NAMALWA (cell line): ENCODE measurements at regions not wholly inside any gene's neighbourhood (a gene's known extent, or its start where the extent isn't known, plus 50 kb on each side); places are given as distances from the start of the nearest gene placed in this dataset.
"Not testable (repeated sequence)": the region's sequence is repeated elsewhere in the genome, so short reads cannot be mapped to it uniquely, and the experiment has no call there.

Experiments used
- DNase-seq: peaks from one replicate; pipeline ENCODE4 v3.0.0-alpha.2; 2015; ENCODE audit warnings: low spot score

DNA sequence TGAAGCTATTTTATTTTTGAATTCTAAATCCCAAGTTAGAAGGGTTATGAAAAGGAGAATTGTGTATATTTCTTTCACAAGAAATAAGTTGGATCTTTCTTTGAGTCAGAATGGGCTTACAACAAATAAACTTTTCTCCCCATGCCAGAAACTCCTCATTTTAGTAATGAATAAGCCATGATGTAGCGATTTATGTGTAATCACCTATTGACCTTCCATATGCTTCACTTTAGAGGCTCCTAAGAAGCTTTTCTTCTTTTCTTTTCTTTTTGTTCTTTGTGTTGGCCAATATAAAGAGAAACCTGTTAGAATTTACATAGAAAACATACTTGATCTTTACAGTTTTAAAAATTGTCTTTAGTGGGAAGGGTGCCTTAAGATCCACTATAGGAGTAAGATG is 370.2 kb downstream of the UTRN start:
- no peak for DNase-seq

DNA sequence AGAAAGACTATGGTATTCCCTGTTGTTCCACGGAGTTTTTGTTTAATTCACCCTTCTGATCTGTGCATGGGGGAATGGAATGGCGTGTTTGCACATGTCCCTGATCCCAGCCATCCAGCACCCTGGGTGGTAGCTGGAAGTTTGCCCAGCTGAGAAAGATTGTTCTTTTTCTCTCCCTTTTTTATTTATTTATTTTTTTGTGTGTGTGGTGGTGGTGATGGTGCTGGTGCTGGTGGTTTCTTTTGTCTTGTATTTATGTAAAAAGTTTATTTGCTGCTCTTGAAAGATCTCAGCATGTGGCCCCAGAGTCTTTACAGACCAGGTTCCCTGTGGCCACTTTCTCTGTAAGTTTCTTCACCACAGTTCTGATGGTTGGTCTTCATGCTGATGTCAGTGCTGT is 372.6 kb downstream of the UTRN start:
- no peak for DNase-seq

DNA sequence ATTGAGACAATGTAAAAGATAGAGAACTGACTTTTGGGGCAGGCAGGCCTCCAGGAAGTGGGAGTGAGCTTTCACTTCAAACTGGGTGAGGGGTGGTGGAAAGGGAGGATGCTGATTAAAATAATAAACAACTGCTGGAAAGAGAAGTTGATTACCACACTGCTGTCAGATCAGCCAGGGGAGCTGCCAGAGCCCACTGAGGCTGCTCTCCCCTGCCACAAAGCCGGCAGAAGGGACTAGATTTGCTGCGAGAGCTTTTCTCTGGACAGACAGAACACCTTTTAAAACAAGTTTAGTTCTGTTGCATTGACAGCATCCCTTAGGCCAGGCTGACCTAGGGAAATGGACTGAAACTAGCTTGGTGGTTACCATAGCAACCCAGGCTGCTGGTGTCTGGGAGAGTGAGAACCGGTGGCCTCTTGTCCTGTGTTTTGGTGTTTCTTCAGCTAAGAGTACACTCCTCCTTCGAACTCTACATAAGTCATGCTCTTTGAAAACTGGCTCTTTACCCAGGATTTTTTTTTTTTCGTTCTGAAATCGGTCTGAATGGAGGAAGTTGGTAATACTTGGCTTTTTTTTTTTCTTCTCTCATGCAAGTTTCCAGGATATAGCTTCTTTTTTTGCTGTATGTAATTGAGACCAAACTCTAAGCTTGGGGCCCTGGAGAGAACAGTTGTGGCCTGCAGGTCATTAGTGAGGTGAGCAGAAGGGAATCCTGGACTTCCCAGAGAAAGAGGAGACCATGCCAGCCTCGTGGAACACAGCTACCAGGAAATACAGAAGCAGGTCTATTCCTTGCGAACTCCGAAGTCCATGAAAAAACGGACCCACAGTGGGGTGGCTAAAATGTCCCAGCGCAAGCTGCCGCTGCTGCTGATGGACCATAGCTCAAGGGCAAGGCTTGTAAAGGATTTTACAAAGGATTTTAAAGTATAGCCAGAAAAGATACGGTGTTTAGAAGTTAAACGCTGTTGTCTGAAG is 374.4 kb downstream of the UTRN start:
- DNase-seq: no peak

DNA sequence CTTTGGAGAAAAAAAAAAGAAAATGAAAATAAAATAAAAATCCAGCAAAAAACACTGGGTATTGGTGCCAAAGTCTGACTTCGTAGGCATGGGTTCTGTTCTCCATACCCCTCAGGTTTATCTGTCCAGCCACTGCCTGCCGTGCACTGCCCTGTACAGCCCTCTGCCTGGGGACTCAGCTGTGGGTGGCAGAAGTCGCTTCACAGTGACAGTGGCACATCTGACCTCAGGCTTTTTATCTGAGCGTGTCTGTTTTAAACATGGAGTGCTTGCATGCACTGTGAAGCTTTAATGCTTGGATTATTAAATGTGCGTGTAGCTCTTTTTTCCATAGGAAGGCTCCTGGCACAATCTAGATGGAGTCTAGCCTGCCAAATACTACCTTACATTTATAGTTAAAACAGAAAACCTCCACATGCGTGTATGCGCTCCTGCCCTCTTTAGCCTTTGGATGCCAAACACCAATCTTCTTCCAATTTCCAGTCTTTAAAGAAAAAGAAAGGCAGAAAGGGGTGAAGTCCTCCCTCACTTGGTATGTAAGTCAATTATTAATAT is 375.5 kb downstream of the UTRN start:
- no peak for DNase-seq

DNA sequence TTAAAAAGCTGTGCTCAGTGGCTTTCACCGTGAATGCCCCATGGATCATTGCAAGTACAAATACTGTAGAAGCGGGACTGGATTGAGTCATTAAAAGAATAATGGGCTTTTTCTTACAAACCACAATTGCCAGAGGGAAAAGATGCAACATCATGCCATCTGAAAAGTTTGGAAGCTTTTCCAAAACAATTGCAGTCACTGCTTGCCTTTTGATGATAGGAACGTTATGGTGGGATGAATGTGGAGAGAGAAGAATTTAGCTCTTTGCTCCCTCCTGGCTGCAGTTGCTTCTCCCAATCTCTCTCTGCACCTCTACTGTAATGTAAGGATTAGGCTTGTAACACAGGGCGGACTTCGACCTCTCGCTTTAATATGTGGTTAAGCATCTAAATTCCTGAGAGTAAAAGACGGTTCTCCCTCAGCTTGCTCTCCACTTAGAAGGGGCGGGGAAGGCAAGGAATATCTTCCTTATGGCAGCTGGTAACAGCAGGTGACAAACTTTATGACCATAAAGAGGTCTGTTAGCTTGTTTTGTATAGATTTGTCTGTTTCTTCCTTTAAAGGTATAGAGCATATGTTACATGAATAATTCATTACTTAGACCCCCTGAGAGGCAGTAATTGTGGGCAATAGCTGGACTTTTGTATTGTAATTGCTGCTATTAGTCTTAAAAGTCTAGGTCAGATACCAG is 376.1 kb downstream of the UTRN start:
- DNase-seq: no peak

DNA sequence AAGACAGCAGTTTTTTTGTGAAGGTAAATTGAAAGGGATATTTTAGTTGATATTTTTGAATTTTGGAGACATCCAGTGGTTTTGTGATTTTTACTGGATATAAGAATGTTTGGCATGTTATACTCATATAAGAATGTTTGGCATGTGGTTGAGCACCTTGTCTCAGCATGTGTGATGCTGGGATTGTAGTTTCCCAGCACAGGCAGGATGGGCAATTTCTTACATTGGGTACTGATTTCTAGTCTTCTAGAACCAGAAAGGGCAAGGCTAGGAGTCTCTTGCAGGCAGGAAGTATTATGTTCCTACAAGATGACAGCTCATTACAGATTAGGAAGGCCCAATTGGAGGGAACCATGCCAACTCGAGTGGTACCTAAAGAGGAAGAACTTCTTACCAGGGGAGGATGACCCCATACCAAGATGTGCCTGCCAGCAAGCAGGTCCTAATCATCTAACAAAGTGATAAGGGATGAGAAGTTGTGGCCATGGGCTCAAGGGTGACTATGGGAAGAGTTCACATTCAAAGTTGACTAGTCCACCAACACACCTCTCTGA is 377.8 kb downstream of the UTRN start:
- no peak for DNase-seq

DNA sequence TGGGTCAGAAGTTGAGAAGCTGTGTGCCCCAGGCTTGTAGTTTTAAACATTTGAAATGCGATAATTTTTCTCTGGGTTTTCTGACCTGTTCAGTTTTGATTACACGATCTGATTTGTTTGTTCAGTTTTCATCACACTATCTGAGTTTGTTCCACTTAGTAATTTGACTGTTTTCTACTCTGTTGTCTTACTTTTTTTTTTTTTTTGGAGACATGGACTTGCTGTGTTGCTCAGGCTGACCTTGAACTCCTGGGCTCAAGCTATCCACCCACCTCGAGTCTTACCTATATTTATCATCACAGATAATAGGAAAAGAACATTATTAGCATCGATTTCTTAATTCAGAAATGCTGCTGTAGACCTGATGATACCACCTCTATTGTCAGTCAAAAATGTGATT is 379.1 kb downstream of the UTRN start:
- no peak for DNase-seq

DNA sequence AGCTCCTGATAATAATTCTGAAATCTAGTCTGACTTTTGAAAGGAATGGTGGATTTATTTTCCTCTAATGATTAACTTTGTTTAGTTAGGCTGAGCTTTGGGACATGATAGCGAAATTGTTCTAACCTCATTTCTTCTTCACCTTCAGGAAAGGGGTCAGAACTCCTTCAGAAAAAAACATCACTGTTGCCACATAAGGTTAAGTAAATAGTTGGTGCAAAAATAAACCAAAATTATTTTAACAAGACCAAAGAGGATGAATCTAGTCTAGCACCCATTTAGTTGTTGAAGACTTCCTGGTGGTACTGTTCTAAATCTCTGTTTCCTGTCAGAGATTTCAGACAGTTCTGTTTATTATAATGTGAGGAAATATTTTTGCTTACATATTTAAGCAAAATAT is 379.8 kb downstream of the UTRN start:
- no peak for DNase-seq

DNA sequence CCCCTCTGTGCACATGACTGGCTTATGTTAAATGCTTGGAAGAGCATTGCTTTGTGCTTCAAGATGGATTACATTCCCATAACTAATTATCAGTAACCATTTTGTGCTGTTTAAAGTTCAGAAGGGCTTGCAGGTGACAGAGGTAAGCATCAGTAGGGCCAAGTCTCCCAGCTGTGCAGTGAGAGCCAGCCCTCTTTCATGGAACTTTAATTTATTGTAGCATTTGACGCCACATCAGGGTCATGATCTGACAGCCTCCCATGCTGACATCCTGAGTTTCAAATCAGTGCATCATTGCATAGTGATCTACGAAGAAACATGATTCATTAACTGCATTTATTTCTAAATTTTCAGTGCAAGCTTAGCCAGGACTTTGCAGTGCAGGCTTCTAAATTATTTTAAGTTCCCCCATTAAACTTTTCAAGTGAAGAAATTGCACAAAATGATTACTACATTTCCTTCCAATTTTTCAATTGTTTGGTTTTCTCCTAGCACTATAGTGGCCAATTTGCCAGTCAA is 380.9 kb downstream of the UTRN start:
- DNase-seq: no peak

DNA sequence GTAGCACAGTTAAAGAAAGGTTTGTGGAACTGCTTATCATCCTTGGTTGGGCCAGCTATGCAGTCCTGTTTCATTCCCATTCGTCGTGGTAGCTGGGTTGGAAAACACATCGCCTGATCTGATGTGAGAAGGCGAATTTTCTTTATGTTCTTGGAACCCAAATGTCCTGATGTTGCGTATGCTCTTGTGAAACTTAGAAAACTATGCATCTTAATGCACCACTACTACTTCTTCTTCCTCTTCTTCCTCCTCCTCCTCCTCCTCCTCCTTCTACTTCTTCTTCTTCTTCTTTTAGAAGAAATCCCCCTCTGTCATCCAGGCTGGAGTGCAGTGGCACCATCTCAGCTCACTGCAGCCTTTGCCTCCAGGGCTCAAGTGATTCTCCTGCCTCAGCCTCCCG is 381.6 kb downstream of the UTRN start:
- no peak for DNase-seq

DNA sequence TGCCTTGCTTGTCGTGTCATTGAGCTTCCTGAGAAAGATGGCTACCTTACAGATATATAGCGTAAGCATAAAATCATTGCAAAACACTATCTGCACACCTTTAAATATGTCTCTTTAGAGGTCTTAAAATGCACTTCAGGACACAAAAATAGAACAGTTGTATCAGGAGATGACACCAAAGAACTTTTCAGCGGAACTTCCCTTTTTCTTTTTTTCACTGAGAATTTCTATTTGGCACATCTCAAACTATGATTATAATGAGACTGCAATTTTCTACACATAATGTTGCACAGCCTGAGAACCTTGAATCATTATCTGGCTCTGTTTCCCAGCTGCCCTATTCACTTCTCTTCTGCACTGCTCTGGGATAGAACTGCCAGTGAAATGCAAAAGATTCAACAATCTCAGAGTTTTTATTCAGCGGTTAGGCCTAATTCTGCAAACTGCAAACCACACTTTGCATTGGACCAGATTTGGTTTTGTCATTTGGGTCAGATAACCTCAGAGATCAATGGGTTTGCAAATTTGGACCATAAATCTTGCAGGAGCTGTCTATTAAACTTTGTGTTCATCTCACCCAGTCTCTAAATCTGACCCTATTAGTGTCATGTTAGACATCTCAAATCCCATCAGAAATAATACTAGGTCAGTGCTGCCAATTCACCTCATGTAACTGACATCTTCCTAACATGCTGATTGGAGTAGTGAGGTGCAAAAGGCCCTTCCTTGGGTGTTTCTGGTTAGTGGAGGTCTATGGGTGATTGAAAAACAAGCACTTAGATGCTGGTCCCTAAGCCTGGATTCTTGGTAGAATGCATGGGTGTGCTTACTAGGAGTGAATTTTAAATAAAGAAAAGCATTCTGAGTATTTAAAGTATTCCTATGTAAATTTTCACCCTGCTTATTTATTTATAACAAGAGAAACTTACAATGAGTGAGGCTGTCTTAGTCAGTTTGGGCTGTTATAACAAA is 382.7 kb downstream of the UTRN start:
- DNase-seq: no peak

DNA sequence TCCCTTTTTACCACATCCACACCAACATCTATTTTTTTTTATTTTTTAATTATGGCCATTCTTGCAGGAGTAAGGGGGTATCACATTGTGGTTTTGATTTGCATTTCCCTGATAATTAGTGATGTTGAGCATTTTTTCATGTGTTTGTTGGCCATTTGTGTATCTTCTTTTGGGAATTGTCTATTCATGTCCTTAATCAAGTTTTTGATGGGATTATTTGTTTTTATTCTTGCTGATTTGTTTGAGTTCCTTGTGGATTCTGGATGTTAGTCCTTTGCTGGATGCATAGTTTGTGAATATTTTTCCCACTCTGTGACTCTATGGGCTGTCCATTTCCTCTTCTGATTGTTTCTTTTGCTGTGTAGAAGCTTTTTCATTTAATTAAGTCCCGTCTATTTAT is 385.1 kb downstream of the UTRN start:
- DNase-seq: not testable (repeated sequence)

DNA sequence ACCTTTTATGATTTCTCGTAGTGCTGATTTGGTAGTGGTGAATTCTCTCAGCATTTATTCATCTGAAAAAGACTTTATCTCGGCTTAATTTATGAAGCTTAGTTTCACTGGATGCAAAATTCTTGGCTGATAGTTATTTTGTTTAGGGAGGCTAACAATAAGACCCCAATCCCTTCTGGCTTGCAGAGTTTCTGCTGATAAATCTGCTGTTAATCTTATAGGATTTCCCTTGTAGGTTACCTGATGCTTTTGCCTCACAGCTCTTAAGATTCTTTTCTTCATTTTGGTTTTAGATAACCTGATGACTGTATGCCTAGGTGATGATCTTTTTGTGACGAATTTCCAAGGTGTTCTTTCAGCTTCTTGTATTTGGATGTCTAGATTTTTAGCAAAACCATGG is 388.7 kb downstream of the UTRN start:
- no peak for DNase-seq

DNA sequence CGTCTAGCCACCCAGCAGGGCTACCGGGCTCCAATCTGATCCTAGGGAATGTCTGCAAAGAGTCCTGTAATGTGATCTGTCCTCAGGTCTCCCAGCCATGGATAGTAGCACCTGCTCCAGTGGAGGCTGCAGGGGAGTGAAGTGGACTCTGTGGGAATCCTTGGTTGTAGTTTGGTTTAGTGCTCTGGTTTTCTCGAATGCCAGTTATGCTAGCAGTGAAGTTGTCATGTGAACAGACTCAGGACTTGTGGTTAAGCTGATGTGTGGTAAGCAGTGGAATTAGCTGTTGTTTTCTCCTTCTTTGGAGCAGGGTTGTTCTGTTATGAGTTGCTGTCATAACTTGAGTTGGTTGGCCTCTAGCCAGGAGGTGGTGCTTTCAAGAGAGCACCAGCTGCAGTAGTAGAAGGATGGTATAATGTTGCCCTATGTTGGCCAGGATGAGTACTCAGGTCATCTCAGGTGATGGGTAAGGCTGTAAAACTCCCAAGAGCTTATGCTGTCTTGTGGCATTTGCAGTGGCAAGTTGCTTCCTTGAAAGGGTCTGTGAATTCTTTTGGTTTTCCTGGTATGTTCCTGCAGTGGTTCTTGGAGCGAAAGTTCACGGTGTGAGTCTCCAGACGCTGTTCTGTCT is 390.2 kb downstream of the UTRN start:
- DNase-seq: no peak

DNA sequence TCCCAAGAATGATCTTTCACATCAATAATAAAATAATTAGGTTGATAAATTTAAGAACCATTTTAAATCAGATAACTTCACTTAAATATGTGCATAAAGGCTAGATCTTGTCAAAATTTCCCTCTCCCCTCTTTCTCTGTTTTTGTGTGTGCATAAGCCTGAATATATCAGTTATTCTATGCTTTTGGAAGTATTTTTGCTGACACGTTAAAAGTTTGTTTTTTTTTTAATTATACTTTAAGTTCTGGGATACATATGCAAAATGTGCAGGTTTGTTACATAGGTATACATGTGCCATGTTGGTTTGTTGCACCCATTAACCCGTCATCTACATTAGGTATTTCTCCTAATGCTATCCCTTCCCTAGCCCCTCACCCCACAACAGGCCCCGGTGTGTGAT is 391.2 kb downstream of the UTRN start:
- DNase-seq: not testable (repeated sequence)

DNA sequence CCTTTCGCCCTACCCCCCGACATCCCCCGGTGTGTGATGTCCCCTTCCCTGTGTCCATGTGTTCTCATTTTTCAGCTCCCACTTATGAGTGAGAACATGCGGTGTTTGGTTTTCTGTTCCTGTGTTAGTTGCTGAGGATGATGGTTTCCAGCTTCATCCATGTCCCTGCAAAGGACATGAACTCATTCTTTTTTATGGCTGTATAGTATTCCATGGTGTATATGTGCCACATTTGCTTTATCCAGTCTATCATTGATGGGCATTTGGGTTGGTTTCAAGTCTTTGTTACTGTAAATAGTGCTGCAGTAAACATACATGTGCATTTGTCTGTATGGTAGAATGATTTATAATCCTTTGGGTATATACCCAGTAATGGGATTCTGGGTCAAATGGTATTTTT is 392.1 kb downstream of the UTRN start:
- DNase-seq: not testable (repeated sequence)

DNA sequence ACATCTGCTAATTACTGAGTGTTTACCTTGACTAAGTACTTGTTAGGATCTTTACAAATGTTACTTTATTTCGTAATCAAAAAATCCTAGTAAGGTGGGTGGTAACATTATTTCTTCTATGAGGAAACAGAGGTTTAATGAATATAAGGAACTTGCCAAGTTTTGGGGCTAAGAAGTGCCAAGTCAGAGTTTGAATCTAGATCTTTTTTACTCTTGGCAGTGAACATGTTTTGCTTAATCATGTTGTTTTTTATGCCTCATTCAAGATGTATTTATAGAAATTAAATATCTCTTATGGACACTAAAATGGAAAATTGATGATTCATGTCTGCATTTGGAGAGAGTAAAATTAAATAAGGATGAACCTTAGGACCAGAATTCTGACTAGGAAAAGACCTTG is 393.7 kb downstream of the UTRN start:
- DNase-seq: no peak

DNA sequence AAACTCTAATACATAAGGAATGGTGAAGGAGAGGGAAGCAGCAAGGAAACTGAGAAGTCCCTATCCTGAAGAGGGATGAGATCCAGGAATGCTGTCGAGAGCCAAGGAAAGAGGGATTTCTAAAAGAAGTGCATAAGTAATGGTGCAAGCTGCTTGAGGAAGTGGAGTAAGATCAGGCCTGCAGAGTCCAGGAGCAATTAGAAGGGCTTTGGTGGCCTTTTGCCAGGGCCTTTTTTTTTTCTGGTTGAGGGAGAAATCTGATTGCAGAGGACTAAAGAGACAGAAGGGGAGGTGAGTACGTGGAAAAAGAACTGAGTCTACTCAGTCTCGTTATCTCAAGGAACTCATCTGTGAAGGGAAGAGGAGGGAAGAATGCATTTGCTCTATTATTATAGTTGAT is 396.2 kb downstream of the UTRN start:
- DNase-seq: no peak

DNA sequence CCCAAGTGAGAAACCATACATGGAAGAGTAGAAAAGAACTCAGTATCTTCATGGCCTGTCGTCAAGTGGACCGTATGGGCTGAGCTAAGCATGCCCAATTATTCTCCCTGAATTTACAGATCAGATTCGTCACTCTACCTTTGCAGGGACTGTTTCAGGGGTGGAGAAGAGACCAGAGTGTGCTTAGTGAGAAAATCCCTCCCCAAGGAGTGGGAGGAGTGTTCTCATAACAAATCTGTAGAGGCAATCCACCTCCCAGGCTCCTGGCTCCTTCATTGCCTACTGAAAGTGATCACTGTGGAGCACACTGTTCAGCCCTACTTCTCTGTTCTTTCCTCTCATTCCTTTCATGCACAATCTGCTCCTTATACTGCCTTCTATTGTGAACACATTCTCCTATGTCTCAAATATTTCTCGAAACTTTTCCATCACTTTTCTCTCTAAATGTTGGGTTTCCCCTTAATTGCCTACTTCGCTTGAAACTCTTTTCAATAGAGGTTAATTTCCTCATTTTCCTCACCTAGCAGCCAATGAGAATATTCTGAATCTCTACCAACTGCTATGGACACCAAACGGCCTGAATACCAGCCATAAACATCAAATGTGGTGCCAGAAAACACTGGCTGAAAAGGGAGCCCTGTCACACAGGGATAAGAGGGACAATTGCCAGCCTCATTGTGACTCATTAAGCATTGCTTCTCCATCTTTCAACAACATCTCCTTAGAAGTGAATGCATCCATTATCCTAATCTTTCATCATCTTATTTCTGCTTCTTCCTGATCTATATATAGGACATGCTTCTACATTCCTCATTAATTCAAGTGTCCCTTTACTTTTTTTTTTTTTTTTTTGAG is 398.3 kb downstream of the UTRN start:
- DNase-seq: no peak

DNA sequence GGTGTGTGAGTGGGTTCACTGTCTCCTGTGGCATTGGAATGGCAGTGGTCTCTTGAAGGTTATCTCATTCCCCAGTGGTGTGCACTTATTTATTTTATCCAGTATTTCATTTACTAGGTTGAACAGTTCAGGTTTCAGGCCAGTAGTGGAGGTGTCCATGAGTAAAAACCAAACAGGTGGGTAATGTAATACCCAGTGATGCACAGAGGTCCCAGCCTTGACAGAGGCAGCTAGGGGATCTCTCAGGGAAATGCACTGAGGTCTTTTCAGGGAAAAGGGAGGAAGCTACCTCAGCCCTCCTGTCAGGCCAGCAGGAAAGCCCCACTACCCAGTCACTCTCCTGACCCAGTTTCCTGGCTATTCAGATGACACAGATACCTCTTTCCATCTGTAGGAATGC is 403.6 kb downstream of the UTRN start:
- no peak for DNase-seq
